ENCODE measurements at regions not wholly inside any gene's neighbourhood (a gene's known extent, or its start where the extent isn't known, plus 50 kb on each side); places are given as distances from the start of the nearest gene placed in this dataset.

DNA sequence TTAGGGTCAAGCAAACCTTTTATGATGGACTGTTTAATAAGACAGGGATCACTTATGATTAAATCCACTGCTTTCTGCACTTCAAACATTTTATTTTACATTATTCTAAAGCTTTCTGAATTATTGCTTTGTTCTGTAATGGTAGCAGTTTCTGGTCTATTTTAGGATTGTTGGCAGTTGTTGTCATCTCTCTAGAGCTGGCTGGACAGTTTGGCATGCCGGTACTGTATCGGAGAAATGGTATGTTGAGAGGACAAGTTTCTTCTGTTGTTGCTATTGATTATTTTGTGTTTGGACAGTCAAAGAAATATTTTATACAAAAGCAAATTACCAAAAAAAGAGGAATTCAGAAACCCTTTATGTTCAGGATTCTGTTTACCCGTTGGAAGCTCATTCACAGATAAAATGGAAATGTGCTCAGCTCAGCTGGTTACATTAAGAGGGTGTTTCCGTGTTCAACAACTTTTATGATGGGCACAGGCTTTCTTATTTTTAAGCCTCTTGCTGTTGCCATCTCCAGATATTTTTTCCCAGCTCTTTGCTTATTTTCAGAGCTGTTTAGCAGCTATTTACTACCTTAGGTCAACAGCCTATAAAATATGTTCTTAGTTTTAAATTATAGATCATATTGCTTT is 214.6 kb upstream of the IGFBP7 start:
- no peak for DNase-seq (ENCODE audit: low read depth, low spot score)
- in situ Hi-C loops (cut with HindIII; ENCODE audit: low sequenced_read_pairs) = no loop called here
- TF ChIP-seq CTCF (IDR thresholded peaks at IDR 0.05; ENCODE audit: low read depth, low read length) = no peak
- H3K4me3 ChIP-seq (ENCODE audit: low read depth, low read length) = no peak overlapping the region

- no peak for TF ChIP-seq CTCF (IDR thresholded peaks at IDR 0.05; ENCODE audit: low read depth, low read length)
- in situ Hi-C loops (cut with HindIII; ENCODE audit: low sequenced_read_pairs) = no loop called here
- no peak for DNase-seq (ENCODE audit: low read depth, low spot score)
- no peak overlapping the region for H3K4me3 ChIP-seq (ENCODE audit: low read depth, low read length)
These were observed 210.7 kb upstream of the IGFBP7 start for GRCh38 chr4:57320849-57321248.

GRCh38 chr4:57320217-57320616 is 210.0 kb upstream of the IGFBP7 start:
- DNase-seq (ENCODE audit: low read depth, low spot score) = no peak
- no peak overlapping the region for H3K4me3 ChIP-seq (ENCODE audit: low read depth, low read length)
- no peak for TF ChIP-seq CTCF (IDR thresholded peaks at IDR 0.05; ENCODE audit: low read depth, low read length)
- in situ Hi-C loops (cut with HindIII; ENCODE audit: low sequenced_read_pairs) = no loop called here

GRCh38 chr4:57318703-57319102 is 208.5 kb upstream of the IGFBP7 start:
- TF ChIP-seq CTCF (IDR thresholded peaks at IDR 0.05; ENCODE audit: low read depth, low read length) = no peak
- DNase-seq (ENCODE audit: low read depth, low spot score) = no peak
- in situ Hi-C loops (cut with HindIII; ENCODE audit: low sequenced_read_pairs) = no loop called here
- no peak overlapping the region for H3K4me3 ChIP-seq (ENCODE audit: low read depth, low read length)

DNA sequence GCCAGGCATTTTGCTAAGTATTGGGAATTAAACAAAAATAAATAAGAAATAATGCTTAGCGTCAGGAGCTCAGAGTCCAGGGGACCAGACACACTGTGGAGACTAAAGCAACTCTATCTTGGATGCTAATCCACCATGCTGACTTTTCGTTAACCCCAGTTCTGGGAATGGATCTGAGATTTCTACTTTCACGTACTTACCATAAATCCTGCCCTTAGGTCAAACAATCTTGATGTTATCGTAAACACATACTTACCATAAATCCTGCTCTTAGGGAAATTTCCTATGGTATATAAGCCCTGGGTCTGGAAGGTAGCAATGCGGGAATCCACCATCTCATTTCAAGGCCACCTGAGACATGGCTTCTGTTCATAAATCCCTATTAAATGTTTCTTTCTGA is 204.5 kb upstream of the IGFBP7 start:
- TF ChIP-seq CTCF (IDR thresholded peaks at IDR 0.05; ENCODE audit: low read depth, low read length) = no peak
- in situ Hi-C loops (cut with HindIII; ENCODE audit: low sequenced_read_pairs) = no loop called here

DNA sequence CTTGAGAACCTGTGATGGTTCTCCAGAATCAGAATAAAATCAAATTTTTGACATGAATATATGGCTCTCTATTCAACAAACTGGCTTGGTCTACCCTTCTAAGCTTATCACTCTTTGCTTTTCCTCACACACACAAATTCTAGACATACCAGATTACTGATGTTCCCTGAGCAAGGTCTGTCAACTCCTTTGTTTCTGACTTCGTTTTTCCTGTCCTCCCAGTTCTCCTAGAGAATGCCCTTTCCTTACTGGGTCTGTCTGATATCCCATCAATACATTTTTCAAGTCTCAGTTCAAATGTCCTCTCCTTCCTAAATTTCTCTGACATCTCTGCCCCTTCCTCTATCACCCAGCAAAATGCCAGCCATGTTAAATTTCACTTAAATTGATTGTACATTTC is 202.1 kb upstream of the IGFBP7 start:
- DNase-seq (ENCODE audit: low read depth, low spot score) = no peak
- no peak overlapping the region for H3K4me3 ChIP-seq (ENCODE audit: low read depth, low read length)
- no peak for TF ChIP-seq CTCF (IDR thresholded peaks at IDR 0.05; ENCODE audit: low read depth, low read length)
- in situ Hi-C loops (cut with HindIII; ENCODE audit: low sequenced_read_pairs) = no loop called here

More for the DNA sequence above, 204.5 kb upstream of the IGFBP7 start:
- no peak overlapping the region for H3K4me3 ChIP-seq (ENCODE audit: low read depth, low read length)
- DNase-seq (ENCODE audit: low read depth, low spot score) = no peak

GRCh38 chr4:57309658-57310057 is 199.5 kb upstream of the IGFBP7 start:
- in situ Hi-C loops (cut with HindIII; ENCODE audit: low sequenced_read_pairs) = no loop called here
- DNase-seq (ENCODE audit: low read depth, low spot score) = no peak
- no peak for TF ChIP-seq CTCF (IDR thresholded peaks at IDR 0.05; ENCODE audit: low read depth, low read length)
- no peak overlapping the region for H3K4me3 ChIP-seq (ENCODE audit: low read depth, low read length)
